SKM-1 (cell line): ENCODE measurements at regions not wholly inside any gene's neighbourhood (a gene's known extent, or its start where the extent isn't known, plus 50 kb on each side); places are given as distances from the start of the nearest gene placed in this dataset.
A peak's percentile ranks its signal among the peaks of the same experiment; 100 is the strongest.
"Not testable (repeated sequence)": the region's sequence is repeated elsewhere in the genome, so short reads cannot be mapped to it uniquely, and the experiment has no call there.

ENCODE experiments used
- DNase-seq: peaks from one replicate; lab custom pipeline; 2025; ENCODE audit not compliant: unreplicated experiment; lab: John Stamatoyannopoulos, UW

- DNase-seq: no peak
Observed at GRCh38 chr2:106339609-106340008, 128.6 kb downstream of the RGPD3 start.

DNA sequence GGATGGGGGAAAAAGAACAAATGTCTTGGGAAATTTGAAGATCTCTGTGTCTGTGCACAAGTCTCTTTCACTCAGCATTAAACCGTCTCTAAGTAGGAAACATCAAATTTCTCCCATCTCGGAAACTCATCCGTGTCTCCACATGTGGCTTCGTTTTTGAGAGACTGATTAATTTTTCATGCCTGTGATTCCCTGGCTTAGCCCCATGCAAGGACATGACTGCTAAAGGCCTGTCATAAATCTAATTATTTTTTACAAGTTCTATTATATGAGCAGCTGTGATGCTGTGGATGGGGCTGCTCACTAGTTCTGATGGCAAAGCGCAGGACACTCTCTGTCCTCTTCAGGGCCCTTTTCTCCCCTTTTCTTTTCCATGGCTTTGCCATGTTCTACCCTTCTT is 129.1 kb downstream of the RGPD3 start:
- no peak for DNase-seq

GRCh38 chr2:106338043-106338442 is 130.2 kb downstream of the RGPD3 start:
- DNase-seq: no peak

GRCh38 chr2:106336737-106337136 is 131.5 kb downstream of the RGPD3 start:
- DNase-seq: no peak

- DNase-seq: no peak
Observed at GRCh38 chr2:106336108-106336507, 132.1 kb downstream of the RGPD3 start.

GRCh38 chr2:106334802-106335201 is 133.4 kb downstream of the RGPD3 start:
- DNase-seq: no peak

- not testable (repeated sequence) for DNase-seq
Observed at GRCh38 chr2:106333253-106333873, 134.8 kb downstream of the RGPD3 start.

DNA sequence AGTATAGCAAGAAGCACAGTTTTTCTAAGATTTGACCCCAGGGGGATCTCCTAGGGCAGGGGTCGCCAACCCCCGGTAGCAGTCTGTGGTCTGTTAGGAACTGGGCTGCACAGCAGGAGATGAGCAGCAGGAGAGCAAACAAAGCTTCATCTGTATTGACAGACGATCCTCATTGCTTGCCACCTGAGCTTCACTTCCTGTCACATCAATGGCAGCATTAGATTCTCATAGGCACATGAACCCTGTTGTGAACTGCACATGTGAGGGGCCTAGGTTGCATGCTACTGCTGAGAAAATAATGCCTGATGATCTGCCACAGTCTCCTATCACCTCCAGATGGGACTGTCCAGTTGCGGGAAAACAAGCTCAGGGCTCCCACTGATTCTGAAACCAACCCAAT is 136.2 kb downstream of the RGPD3 start:
- no peak for DNase-seq

DNA sequence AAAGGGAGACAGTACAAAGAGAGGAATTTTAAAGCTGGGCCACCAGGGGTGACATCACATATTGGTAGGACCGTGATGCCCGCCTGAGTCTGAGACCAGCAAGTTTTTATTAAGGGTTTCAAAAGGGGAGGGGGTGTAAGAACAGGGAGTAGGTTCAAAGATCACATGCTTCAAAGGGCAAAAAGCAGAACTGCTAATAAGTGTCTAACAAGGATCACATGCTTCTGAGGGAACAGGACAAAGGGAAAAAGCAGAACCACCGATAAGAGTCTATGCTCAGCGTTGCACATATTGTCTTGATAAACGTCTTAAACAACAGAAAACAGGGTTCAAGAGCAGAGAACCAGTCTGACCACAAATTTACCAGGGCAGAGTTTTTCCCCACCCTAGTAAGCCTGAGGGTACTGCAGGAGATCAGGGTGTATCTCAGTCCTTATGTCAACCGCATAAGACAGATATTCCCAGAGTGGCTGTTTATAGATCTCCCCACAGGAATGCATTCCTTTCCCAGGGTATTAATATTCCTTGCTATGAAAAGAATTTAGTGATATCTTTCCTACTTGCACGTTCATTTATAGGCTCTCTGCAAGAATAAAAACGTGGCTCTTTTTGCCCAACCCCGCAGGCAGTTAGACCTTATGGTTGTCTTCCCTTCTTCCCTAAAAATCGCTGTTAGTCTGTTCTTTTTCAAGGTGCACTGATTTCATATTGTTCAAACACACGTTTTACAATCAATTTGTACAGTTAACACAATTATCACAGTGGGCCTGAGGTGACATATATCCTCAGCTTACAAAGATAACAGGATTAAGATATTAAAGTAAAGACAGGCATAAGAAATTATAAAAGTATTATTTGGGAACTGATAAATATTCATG is 136.5 kb upstream of the UXS1 start:
- peak; percentile 6 for DNase-seq

GRCh38 chr2:106323337-106324013 is 129.4 kb upstream of the UXS1 start:
- no peak for DNase-seq

DNA sequence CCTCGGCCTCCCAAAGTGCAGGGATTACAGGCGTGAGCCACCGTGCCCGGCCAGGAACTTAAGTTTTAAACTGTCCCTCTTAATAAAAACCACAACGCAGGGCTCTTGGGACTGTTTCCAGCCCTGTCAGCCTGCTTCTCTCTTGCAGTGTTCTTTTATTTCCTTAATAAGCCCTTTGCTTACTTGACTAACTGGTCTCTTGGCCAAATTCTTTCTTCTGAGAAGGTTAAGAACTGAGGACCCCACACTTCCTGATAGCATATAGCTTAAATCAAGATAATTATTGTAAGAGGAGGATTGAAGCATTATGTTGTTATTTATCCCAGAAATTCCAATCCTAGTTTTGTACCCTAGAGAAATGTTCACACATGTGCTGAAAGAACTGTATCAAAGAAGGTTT is 128.2 kb upstream of the UXS1 start:
- no peak for DNase-seq

DNA sequence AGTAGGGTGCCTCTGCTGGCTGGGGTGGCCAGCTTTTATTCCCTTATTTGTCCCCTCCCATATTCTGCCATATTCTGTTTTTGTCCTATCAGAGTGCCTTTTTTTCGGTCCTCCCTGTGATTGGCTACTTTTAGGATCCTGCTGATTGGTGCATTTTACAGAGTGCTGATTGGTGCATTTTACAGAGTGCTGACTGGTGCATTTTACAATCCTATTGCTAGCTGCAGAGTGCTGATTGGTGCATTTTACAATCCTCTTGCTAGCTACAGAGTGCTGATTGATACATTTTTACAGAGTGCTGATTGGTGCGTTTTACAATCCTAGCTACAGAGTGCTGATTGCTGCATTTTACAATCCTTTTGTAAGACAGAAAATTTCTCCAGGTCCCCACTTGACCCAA is 126.3 kb upstream of the UXS1 start:
- not testable (repeated sequence) for DNase-seq

DNA sequence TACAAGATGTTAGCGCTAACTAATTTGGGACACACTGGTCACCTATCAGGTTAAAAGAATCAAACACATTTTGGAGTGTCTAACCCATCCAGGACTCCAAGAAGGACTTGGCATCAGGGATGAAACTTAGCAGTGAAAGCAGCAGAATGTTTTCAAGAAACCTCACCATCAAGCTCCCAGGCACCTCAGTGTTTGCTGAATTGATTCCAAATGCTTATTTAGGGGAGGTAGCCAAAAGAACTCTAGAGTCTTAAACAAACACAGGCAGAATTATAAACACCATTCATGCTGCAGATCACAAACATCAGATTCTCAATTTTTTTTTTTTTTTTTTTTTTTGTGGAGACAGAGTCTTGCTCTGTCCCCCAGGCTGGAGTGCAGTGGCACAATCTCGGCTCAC is 122.8 kb upstream of the UXS1 start:
- DNase-seq: no peak

DNA sequence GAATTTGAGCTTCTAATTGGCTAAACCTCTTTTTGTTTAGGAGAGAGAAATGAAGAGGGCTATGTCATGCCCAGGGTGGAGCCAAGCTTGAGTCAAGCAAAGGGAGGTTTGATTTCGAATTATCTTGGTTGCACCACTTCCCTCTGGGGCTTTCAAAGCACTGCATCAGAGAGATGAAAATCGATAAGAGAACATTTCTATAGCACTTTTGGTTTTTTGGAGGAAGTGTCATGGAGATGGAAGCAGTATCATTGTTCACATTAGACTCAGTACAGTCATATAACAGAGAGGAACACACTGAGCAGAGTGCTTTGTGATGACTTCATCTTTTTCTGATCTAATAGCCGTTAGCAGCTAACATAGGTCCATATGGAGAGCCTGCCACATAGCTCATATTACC is 120.3 kb upstream of the UXS1 start:
- DNase-seq: no peak

DNA sequence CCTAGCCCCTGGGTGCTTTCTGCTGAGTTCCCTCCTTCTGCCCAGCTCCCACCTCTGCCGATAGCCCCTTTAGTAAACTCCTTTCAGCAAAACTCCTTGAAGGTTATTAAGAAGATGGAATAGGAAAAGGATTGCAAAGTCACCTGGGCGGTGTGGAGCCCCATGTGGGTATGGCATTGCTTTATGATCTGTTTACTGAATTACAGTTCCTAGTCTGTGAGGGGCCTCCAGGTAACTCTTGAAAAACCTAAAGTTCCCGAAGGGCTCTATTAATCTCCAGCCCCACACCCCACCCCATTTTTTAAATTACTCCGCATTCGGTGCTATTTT is 116.9 kb upstream of the UXS1 start:
- DNase-seq: no peak

- DNase-seq: no peak
Observed at GRCh38 chr2:106307860-106308259, 113.8 kb upstream of the UXS1 start.

DNA sequence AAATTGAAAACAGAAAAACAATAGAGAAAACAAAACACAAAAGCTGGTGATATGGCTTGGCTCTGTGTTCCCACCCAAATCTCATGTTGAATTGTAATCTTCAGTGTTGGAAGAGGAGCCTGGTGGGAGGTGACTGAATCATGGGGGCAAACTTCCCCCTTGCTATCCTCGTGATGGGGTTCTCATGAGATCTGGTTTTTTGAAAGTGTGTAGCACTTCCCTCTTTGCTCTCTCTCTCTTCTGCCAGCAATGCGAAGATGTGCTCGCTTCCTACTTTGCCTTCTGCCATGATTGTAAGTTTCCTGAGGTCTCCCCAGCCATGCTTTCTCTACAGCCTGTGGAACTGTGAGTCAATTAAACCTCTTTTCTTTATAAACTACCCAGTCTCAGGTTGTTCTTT is 112.3 kb upstream of the UXS1 start:
- no peak for DNase-seq

GRCh38 chr2:106304612-106305184 is 110.6 kb upstream of the UXS1 start:
- DNase-seq: no peak

DNA sequence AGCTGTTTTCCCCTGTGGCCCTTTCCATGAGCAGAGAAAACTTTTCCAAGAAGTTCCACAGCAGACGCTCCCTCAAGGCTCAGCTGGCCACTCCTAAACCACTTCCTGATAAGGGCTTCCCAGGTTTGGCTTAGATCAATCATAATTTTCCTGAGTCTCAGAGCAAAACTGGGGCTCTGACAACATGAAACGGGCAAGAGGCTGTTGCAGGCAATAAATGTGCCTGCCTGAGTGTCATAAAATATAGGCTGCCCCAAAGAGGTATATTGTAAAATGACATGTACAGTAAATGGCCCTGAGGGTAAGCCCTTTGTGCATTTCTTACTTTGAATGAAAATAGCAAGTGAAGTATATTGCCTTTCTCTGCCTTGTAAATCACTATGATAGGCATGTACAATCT is 105.6 kb upstream of the UXS1 start:
- no peak for DNase-seq

DNA sequence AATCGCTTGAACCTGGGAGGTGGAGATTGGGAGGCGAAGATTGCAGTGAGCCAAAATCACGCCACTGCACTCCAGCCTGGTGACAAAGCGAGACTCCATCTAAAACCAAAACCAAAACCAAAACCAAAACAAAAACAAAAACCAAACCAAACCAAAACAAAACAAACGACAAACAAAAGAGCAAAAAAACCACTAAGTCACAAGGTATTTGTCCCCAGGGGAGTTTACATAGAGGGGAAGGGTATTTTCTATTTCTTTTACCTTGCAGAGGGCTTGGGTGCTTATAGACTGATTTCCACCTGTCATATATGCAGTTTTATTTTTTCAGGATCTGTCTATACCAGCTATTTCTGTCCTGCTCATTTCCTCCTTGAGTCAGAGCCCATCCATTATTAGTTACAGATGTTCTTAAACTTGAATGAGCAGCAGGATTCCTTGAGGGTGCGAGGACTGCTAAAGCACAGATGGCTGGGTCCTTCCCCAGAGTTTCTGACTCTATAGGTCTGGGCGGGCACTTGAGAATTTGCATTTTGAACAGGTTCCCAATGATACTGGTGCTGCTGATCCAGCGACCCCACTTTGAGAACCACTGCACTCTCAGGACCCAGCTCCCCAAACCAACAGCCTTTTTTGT is 102.2 kb upstream of the UXS1 start:
- no peak for DNase-seq

GRCh38 chr2:106294182-106294581 is 100.1 kb upstream of the UXS1 start:
- DNase-seq: no peak
